SW480 (cell line): ENCODE measurements at regions not wholly inside any gene's neighbourhood (a gene's known extent, or its start where the extent isn't known, plus 50 kb on each side); places are given as distances from the start of the nearest gene placed in this dataset.

Experiments
- DNase-seq: peaks from one replicate; pipeline ENCODE4 v3.0.0-alpha.2; 2016; ENCODE audit warnings: low spot score

- DNase-seq: no peak
Observed at GRCh38 chr4:35963974-35964515, 280.3 kb downstream of the ARAP2 start.

DNA sequence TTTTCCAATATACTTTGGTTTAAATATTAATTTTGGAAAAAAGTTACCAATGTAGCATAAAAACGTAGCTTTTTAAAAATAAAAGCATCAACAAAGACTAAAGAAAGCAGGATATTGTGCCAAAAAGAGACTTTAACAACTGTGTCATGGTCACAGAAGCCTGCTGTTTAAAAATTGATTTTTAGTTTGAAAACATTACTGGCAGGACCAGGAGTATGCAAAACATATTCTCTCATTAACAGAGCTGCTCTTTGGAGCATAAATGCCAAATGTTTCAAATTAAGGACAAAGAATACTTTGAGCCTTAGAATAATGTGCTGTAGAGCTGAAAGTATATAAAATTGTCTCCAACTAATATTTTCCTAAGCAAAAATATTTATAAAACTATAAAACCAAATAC is 279.0 kb downstream of the ARAP2 start:
- DNase-seq: no peak

DNA sequence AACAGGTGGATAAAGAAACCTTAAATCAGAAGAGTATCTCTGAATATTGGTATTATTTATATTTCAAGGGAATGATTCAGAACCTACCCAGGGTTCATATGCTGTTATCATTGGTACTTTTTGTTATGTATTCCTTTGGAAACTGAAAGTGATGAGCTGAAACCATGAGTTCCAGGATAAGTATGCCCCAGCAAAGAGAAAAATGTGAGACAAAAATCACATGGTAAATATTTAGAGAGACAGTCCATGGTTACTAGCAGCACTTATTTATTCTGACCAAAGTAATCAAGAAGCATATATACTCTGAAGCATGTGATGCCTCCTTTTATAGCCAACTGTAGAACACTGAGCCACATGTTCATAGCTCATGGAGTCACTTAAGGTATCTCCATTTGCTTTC is 277.7 kb downstream of the ARAP2 start:
- no peak for DNase-seq

DNA sequence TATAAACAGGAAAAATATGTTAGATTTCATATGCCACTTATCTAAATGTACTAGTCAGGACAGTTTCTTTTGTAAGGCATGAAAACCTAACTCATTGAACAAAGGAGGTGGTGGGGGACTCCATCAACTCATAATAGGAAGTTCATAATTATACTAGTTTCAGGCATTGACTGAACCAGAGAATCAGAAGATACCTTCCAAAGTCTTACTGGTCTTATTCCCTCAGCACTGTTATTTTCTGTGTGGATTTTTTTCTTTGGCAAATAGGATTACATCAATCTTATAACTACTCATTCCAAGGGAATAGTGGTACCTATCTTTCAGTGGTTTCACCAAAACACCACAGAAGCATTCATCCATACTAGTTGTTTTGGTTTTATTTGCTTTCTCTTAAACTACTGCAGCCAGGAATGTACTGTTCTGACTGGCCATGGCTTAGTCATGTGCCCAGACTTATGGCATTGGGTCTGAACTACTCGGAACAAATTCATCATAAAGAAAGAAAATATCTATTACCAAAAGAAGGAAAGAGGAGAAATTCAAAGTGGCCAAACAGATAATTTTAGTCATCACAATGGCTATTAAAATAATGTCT is 273.9 kb downstream of the ARAP2 start:
- DNase-seq: no peak

DNA sequence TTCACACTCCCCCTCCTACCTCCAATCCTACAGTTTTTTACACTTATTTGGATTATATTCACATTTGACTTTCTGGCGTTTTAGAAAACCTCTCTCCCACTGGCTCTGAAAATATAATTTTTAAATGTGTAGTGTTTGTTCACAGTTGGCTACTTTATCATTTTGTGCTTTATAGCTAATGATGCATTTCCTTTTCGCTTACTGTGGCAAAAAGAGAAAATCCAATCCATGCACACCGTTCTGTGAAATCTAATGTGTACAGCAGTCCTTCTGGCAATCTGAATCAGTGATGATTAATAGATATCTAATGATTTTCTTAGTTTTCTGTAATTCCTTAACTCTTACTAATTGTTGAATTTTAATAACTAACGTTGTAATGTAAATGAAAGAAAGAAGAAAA is 271.5 kb downstream of the ARAP2 start:
- DNase-seq: no peak

- no peak for DNase-seq
Observed at GRCh38 chr4:35975617-35976355, 268.5 kb downstream of the ARAP2 start.

- DNase-seq: no peak
Observed at GRCh38 chr4:35978551-35978950, 265.8 kb downstream of the ARAP2 start.

GRCh38 chr4:35982318-35982717 is 262.0 kb downstream of the ARAP2 start:
- no peak for DNase-seq

DNA sequence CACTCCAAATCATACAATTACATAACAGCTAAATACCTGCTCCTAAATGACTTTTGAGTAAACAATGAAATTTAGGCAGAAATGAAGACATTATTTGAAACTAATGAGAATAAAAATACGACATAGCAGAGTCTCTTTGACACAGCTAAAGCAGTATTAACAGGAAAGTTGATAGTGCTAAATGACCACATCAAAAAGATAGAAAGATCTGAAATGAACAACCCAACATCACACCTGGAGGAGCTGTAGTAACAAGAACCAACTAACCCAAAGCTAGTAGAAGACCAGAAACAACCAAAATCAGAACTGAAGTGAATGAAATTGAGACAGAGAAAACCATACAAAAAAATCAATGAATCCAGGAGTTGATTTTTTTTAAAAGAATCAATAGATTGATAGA is 257.8 kb downstream of the ARAP2 start:
- no peak for DNase-seq

DNA sequence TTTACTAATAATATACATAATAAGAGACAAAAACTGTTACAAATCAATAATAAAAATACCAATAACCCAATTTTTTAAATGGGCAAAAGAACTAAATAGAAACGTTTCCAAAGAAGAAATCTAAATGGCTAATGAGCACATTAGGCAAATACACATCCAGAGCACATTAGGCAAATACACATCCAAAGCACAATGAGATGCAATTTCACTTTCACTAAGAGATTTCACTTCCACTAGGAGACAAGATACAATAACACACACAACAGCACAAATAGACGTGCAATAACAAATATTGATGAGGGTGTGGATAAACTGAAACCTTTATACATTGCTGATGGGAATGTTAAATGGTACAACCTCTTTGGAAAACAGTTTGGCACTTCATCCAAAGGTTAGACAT is 250.7 kb downstream of the ARAP2 start:
- DNase-seq: no peak

GRCh38 chr4:36000941-36001557 is 243.3 kb downstream of the ARAP2 start:
- DNase-seq: no peak

DNA sequence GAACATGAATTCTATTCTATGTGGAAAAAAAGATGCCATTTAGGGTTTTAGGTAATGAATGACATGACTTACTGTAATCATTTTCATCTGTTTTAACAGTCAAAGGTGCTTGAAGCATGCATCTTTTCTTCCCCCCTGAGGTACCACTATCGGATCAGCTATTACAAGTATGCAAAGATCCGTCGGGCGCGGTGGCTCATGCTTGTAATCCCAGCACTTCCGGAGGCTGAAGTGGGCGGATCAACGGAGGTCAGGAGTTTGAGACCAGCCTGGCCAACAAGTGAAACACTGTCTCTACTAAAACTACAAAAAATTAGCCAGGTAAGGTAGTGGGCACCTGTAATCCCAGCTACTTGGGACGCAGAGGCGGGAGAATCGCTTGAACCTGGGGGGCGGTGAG is 241.3 kb downstream of the ARAP2 start:
- no peak for DNase-seq

DNA sequence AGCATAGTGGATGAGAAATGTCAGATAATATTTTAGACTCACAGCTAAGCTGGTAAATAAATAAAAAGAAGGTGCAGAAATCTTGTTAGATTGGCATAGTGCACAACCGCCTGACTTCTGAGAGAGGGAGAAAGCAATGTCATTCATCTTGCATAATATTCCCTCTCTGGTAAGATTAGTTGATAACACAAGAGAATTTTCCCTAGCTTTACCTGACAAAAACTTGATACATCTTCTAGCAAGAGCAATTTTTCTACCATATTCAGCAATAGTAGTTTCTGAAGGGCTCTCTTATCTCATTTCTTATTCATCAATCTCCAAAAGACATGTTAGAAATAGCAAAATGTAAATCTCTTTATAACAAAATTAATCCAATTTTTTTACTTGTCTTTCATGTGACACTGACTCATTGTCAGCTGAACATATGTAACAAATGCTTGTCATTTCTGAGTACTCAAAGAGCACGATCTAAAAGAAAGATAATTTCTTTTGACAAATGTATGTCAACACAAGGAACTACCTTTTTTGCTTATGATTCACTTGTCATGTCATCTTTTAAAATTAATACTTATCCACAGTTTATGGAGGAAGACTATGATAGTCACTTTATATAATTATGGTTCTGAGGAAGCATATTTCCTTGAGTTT is 240.0 kb downstream of the ARAP2 start:
- DNase-seq: no peak

DNA sequence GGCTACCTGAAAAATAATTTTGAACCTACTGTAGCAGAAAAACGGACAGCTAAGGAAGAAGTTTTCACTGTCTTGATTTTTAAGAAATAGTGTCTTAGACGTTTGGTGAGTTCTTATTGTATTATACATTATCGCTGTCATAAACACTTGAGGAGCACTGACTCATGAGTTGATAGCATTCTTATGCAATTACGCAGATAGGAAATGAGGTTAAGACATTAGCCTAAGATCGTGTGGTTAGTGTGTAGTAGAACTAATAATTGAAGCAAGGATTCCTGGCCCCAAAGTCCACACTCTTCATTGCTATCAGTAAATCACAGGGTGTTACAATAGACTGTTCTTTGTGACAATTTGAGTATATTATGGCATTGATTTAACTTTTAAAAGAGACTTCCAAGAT is 238.1 kb downstream of the ARAP2 start:
- DNase-seq: no peak

GRCh38 chr4:36010397-36010929 is 233.9 kb downstream of the ARAP2 start:
- DNase-seq: no peak

- no peak for DNase-seq
Observed at GRCh38 chr4:36011381-36011780, 232.9 kb downstream of the ARAP2 start.

DNA sequence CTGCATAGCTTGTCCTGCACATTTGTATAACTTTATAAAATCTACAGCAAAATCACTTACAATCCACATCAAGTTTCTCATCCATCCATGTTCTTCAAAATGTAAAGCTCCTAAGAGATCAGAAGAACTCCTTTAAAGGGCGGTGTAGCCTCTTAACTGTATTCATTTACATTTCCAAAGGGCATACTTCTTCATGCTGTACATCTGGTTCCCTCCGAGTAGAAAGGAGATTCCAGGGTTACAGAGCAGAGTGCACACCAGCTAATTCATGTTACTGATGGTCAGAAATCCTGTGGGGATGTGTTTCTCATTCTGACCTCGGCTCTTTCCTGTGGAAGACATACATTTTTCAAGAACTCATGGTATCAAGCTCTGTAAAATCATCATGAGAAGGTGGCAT is 231.8 kb downstream of the ARAP2 start:
- no peak for DNase-seq

GRCh38 chr4:36013206-36013605 is 231.1 kb downstream of the ARAP2 start:
- no peak for DNase-seq
